Loucy (cell line): ENCODE measurements at regions not wholly inside any gene's neighbourhood (a gene's known extent, or its start where the extent isn't known, plus 50 kb on each side); places are given as distances from the start of the nearest gene placed in this dataset.

Experiments used
- H2AFZ ChIP-seq: fragments of 200-600 bp; sonication (generic); 2 replicates; pipeline ENCODE4 v1.6.0; 2016; ENCODE audit warnings: antibody characterized with exemption, mild to moderate bottlenecking, low read length, moderate library complexity
- H3F3A ChIP-seq: fragments of 200-600 bp; 2 replicates; pipeline ENCODE4 v1.6.0; 2016; ENCODE audit warnings: antibody characterized with exemption, low read depth, mild to moderate bottlenecking
- H3K27me3 ChIP-seq: fragments of 200-600 bp; sonication (generic); 2 replicates; pipeline ENCODE4 v1.6.1; 2014; ENCODE audit warnings: low read length, mild to moderate bottlenecking; ENCODE audit not compliant: insufficient read depth, poor library complexity, severe bottlenecking
- H3K36me3 ChIP-seq: fragments of 200-600 bp; sonication (generic); 2 replicates; pipeline ENCODE4 v1.6.1; 2016; ENCODE audit warnings: low read length; ENCODE audit not compliant: insufficient read depth
- H3K4me1 ChIP-seq: fragments of 200-600 bp; sonication (generic); 2 replicates; pipeline ENCODE4 v1.5.1; 2014; ENCODE audit warnings: low read length, mild to moderate bottlenecking; ENCODE audit not compliant: insufficient read depth, poor library complexity, severe bottlenecking
- H3K4me2 ChIP-seq: fragments of 200-600 bp; sonication (generic); 2 replicates; pipeline ENCODE4 v1.6.0; 2014; ENCODE audit warnings: antibody characterized with exemption, low read length, low read depth, mild to moderate bottlenecking; ENCODE audit not compliant: poor library complexity, severe bottlenecking
- H3K4me3 ChIP-seq: fragments of 200-600 bp; sonication (generic); 2 replicates; pipeline ENCODE4 v1.5.1; 2014; ENCODE audit warnings: low read length, mild to moderate bottlenecking, mixed read lengths; ENCODE audit not compliant: poor library complexity, severe bottlenecking
- H3K79me2 ChIP-seq: fragments of 200-600 bp; sonication (generic); 2 replicates; pipeline ENCODE4 v1.6.1; 2014; ENCODE audit warnings: low read length; ENCODE audit not compliant: insufficient read depth
- H3K9ac ChIP-seq: fragments of 200-600 bp; sonication (generic); 2 replicates; pipeline ENCODE4 v1.6.0; 2014; ENCODE audit warnings: mild to moderate bottlenecking, low read depth, low read length, moderate library complexity; ENCODE audit not compliant: poor library complexity, severe bottlenecking
- H3K9me2 ChIP-seq: fragments of 200-600 bp; sonication (generic); replicated peaks from 2 replicates; pipeline ENCODE4 v1.6.1; 2016; ENCODE audit warnings: low read depth, low read length, mixed read lengths
- H3K9me3 ChIP-seq: fragments of 200-600 bp; sonication (generic); 2 replicates; pipeline ENCODE4 v1.6.1; 2014; ENCODE audit warnings: mild to moderate bottlenecking, antibody characterized with exemption, low read length, low read depth; ENCODE audit not compliant: insufficient read depth
- H4K20me1 ChIP-seq: fragments of 200-600 bp; sonication (generic); 2 replicates; pipeline ENCODE4 v1.6.0; 2014; ENCODE audit warnings: antibody characterized with exemption, low read length, mild to moderate bottlenecking; ENCODE audit not compliant: insufficient read depth, poor library complexity, severe bottlenecking
- EZH2phosphoT487 ChIP-seq: fragments of 200-600 bp; IDR thresholded peaks from 2 replicates; pipeline ENCODE4 v1.6.1; 2018; ENCODE audit warnings: antibody characterized with exemption, mild to moderate bottlenecking, moderate library complexity, borderline replicate concordance
- TF ChIP-seq, protein P1 (sequence below): fragments of 200-600 bp; sonication (generic); conservative IDR thresholded peaks from 2 replicates; pipeline ENCODE4 v1.5.1; 2014; ENCODE audit warnings: mild to moderate bottlenecking, antibody characterized with exemption, low read length

DNA sequence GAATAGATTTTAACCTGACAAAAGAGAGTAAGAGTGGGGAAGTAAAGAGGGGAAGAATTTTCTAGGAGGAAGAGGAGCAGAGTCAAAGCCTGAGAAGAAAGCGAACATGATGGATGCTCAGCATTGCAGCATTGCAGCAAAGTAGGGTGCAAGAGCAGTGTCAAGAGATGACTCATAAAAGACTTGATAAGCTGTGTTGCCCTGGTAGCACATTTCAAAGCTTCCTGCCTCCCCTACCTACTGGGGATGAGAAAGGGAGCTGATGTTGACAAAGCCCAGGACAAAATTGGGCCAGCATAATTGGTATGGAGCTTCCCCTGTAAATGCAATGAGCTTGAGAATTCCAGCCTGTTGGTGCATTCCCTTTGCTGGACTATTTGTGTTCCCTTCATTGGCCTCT is 121.6 kb upstream of the ST8SIA2 start:
- H3K4me3 ChIP-seq = no peak overlapping the region
- no peaks in the 10 kb centered on the region for H3K27me3 ChIP-seq
- no peak overlapping the region for H3K9ac ChIP-seq
- no peak overlapping the region for H3K4me2 ChIP-seq
- H3K9me3 ChIP-seq = no peaks in the 10 kb centered on the region
- no peak overlapping the region for H2AFZ ChIP-seq
- no peaks in the 10 kb centered on the region for H4K20me1 ChIP-seq
- H3K9me2 ChIP-seq = no peaks in the 10 kb centered on the region
- H3K79me2 ChIP-seq = no peaks in the 10 kb centered on the region
- H3K4me1 ChIP-seq = no peaks in the 10 kb centered on the region
- no peaks in the 10 kb centered on the region for H3F3A ChIP-seq
- no peaks in the 10 kb centered on the region for H3K36me3 ChIP-seq
- no peak for TF ChIP-seq EZH2phosphoT487
- TF ChIP-seq, protein P1, sequence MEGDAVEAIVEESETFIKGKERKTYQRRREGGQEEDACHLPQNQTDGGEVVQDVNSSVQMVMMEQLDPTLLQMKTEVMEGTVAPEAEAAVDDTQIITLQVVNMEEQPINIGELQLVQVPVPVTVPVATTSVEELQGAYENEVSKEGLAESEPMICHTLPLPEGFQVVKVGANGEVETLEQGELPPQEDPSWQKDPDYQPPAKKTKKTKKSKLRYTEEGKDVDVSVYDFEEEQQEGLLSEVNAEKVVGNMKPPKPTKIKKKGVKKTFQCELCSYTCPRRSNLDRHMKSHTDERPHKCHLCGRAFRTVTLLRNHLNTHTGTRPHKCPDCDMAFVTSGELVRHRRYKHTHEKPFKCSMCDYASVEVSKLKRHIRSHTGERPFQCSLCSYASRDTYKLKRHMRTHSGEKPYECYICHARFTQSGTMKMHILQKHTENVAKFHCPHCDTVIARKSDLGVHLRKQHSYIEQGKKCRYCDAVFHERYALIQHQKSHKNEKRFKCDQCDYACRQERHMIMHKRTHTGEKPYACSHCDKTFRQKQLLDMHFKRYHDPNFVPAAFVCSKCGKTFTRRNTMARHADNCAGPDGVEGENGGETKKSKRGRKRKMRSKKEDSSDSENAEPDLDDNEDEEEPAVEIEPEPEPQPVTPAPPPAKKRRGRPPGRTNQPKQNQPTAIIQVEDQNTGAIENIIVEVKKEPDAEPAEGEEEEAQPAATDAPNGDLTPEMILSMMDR = no peak

- H2AFZ ChIP-seq = no peak overlapping the region
- H3K9me2 ChIP-seq = no peaks in the 10 kb centered on the region
- no peaks in the 10 kb centered on the region for H3K27me3 ChIP-seq
- no peaks in the 10 kb centered on the region for H3K4me1 ChIP-seq
- no peak overlapping the region for H3K9ac ChIP-seq
- no peaks in the 10 kb centered on the region for H4K20me1 ChIP-seq
- H3K79me2 ChIP-seq = no peaks in the 10 kb centered on the region
- no peak overlapping the region for H3K4me2 ChIP-seq
- no peak overlapping the region for H3K4me3 ChIP-seq
- H3F3A ChIP-seq = no peaks in the 10 kb centered on the region
- H3K9me3 ChIP-seq = no peaks in the 10 kb centered on the region
- no peak for TF ChIP-seq EZH2phosphoT487
- TF ChIP-seq, protein P1 = no peak
- H3K36me3 ChIP-seq = no peaks in the 10 kb centered on the region
Measured at GRCh38 chr15:92273286-92273685, 120.4 kb upstream of the ST8SIA2 start.

DNA sequence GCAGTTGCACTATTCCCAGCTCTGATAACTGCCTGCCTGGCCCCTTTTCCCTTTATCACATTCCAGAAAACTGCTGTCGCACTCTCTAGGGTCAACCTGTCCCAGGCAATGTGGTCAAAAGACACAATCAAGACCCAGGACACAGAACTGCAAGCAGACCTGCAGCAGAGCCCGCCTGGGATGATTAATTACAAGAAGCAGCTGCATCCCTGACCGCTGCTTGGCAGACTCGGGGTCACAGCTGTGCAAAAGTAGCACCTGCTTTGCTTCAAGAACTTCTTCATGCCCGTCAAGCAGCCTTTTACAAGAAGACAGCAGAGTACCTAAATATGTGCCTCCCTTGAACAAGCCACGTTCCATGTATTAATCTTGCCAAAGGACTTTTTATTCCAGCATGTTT is 120.0 kb upstream of the ST8SIA2 start:
- H3K4me2 ChIP-seq = no peak overlapping the region
- no peaks in the 10 kb centered on the region for H4K20me1 ChIP-seq
- H3K27me3 ChIP-seq = no peaks in the 10 kb centered on the region
- no peaks in the 10 kb centered on the region for H3K9me2 ChIP-seq
- no peaks in the 10 kb centered on the region for H3K36me3 ChIP-seq
- H2AFZ ChIP-seq = no peak overlapping the region
- TF ChIP-seq EZH2phosphoT487 = no peak
- TF ChIP-seq, protein P1 = no peak
- H3K9me3 ChIP-seq = no peaks in the 10 kb centered on the region
- no peak overlapping the region for H3K9ac ChIP-seq
- H3K79me2 ChIP-seq = no peaks in the 10 kb centered on the region
- H3F3A ChIP-seq = no peaks in the 10 kb centered on the region
- H3K4me1 ChIP-seq = no peaks in the 10 kb centered on the region
- no peak overlapping the region for H3K4me3 ChIP-seq
